Embryonic facial prominence (tissue), 1 donor: ENCODE measurements at regions not wholly inside any gene's neighbourhood (a gene's known extent, or its start where the extent isn't known, plus 50 kb on each side); places are given as distances from the start of the nearest gene placed in this dataset.
"Not testable (repeated sequence)": the region's sequence is repeated elsewhere in the genome, so short reads cannot be mapped to it uniquely, and the experiment has no call there.

Experiments used
- DNase-seq: peaks from one replicate; pipeline ENCODE4 v3.0.0-alpha.2; 2016; ENCODE audit errors: extremely low spot score

GRCh38 chr14:96686126-96686525 is 111.1 kb upstream of the VRK1 start:
- no peak for DNase-seq

- no peak for DNase-seq
These were observed 108.6 kb upstream of the VRK1 start for GRCh38 chr14:96688629-96689028.

- no peak for DNase-seq
These were observed 106.3 kb upstream of the VRK1 start for GRCh38 chr14:96690713-96691383.

- DNase-seq, result no peak
These were observed 103.8 kb upstream of the VRK1 start for GRCh38 chr14:96693252-96693820.

GRCh38 chr14:96693987-96694386 is 103.2 kb upstream of the VRK1 start:
- no peak for DNase-seq

GRCh38 chr14:96698960-96699539 is 98.1 kb upstream of the VRK1 start:
- DNase-seq, result no peak

GRCh38 chr14:96699666-96700065 is 97.5 kb upstream of the VRK1 start:
- no peak for DNase-seq

GRCh38 chr14:96702831-96703230 is 94.4 kb upstream of the VRK1 start:
- no peak for DNase-seq

GRCh38 chr14:96705422-96706092 is 91.6 kb upstream of the VRK1 start:
- no peak for DNase-seq

- no peak for DNase-seq
These were observed 90.3 kb upstream of the VRK1 start for GRCh38 chr14:96706893-96707292.

- no peak for DNase-seq
These were observed 87.0 kb upstream of the VRK1 start for GRCh38 chr14:96710060-96710666.

- DNase-seq, result no peak
These were observed 85.5 kb upstream of the VRK1 start for GRCh38 chr14:96711559-96712267.

- no peak for DNase-seq
These were observed 83.8 kb upstream of the VRK1 start for GRCh38 chr14:96713426-96713825.

GRCh38 chr14:96714537-96714936 is 82.6 kb upstream of the VRK1 start:
- DNase-seq, result not testable (repeated sequence)

GRCh38 chr14:96717116-96717515 is 80.1 kb upstream of the VRK1 start:
- DNase-seq, result no peak

GRCh38 chr14:96718407-96718806 is 78.8 kb upstream of the VRK1 start:
- DNase-seq, result no peak

- DNase-seq, result not testable (repeated sequence)
These were observed 76.5 kb upstream of the VRK1 start for GRCh38 chr14:96720702-96721101.

GRCh38 chr14:96722736-96723135 is 74.4 kb upstream of the VRK1 start:
- DNase-seq, result no peak

- no peak for DNase-seq
These were observed 73.2 kb upstream of the VRK1 start for GRCh38 chr14:96723946-96724345.

GRCh38 chr14:96725232-96725631 is 72.0 kb upstream of the VRK1 start:
- no peak for DNase-seq

- DNase-seq, result no peak
These were observed 70.1 kb upstream of the VRK1 start for GRCh38 chr14:96727073-96727472.

GRCh38 chr14:96727491-96727890 is 69.7 kb upstream of the VRK1 start:
- DNase-seq, result no peak
